ENCODE measurements at regions not wholly inside any gene's neighbourhood (a gene's known extent, or its start where the extent isn't known, plus 50 kb on each side); places are given as distances from the start of the nearest gene placed in this dataset.

DNA sequence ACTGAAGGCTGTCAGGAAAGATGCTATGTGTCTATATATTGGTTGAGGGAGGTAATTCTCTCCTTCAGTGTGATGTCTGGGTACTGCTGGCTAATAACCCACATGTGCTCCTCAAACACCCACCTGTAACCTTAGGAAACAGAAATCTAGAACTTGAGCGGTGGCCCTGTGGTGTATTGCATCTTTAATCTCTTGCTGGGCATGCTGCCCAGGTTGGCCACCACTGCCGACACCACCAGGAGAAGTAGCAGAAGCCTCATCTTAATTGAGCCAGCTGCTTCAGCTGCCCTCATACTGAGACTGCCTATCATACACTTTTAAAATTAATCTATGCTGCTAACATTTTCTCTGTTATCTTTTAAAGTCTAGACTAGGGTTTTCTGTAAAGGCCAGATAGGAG lies 103.5 kb upstream of the C5orf63 start:
- TF ChIP-seq KAT7 (CRISPR knock-in tag; IDR thresholded peaks at IDR 0.05; ENCODE audit: borderline replicate concordance) = no peak
- TF ChIP-seq TEAD4 (CRISPR knock-in tag; IDR thresholded peaks at IDR 0.05) = no peak
- no peak for TF ChIP-seq ZNF671 (CRISPR knock-in tag; IDR thresholded peaks at IDR 0.05)
- TF ChIP-seq, protein P1, sequence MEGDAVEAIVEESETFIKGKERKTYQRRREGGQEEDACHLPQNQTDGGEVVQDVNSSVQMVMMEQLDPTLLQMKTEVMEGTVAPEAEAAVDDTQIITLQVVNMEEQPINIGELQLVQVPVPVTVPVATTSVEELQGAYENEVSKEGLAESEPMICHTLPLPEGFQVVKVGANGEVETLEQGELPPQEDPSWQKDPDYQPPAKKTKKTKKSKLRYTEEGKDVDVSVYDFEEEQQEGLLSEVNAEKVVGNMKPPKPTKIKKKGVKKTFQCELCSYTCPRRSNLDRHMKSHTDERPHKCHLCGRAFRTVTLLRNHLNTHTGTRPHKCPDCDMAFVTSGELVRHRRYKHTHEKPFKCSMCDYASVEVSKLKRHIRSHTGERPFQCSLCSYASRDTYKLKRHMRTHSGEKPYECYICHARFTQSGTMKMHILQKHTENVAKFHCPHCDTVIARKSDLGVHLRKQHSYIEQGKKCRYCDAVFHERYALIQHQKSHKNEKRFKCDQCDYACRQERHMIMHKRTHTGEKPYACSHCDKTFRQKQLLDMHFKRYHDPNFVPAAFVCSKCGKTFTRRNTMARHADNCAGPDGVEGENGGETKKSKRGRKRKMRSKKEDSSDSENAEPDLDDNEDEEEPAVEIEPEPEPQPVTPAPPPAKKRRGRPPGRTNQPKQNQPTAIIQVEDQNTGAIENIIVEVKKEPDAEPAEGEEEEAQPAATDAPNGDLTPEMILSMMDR (IDR thresholded peaks at IDR 0.05) = no peak
- TF ChIP-seq, protein P2, sequence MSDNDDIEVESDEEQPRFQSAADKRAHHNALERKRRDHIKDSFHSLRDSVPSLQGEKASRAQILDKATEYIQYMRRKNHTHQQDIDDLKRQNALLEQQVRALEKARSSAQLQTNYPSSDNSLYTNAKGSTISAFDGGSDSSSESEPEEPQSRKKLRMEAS (CRISPR knock-in tag; IDR thresholded peaks at IDR 0.05) = no peak
- no peak for TF ChIP-seq NFYB (CRISPR knock-in tag; conservative IDR thresholded peaks at IDR 0.05; ENCODE audit: low read depth)
- TF ChIP-seq, protein P3, sequence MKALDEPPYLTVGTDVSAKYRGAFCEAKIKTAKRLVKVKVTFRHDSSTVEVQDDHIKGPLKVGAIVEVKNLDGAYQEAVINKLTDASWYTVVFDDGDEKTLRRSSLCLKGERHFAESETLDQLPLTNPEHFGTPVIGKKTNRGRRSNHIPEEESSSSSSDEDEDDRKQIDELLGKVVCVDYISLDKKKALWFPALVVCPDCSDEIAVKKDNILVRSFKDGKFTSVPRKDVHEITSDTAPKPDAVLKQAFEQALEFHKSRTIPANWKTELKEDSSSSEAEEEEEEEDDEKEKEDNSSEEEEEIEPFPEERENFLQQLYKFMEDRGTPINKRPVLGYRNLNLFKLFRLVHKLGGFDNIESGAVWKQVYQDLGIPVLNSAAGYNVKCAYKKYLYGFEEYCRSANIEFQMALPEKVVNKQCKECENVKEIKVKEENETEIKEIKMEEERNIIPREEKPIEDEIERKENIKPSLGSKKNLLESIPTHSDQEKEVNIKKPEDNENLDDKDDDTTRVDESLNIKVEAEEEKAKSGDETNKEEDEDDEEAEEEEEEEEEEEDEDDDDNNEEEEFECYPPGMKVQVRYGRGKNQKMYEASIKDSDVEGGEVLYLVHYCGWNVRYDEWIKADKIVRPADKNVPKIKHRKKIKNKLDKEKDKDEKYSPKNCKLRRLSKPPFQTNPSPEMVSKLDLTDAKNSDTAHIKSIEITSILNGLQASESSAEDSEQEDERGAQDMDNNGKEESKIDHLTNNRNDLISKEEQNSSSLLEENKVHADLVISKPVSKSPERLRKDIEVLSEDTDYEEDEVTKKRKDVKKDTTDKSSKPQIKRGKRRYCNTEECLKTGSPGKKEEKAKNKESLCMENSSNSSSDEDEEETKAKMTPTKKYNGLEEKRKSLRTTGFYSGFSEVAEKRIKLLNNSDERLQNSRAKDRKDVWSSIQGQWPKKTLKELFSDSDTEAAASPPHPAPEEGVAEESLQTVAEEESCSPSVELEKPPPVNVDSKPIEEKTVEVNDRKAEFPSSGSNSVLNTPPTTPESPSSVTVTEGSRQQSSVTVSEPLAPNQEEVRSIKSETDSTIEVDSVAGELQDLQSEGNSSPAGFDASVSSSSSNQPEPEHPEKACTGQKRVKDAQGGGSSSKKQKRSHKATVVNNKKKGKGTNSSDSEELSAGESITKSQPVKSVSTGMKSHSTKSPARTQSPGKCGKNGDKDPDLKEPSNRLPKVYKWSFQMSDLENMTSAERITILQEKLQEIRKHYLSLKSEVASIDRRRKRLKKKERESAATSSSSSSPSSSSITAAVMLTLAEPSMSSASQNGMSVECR (CRISPR knock-in tag; IDR thresholded peaks at IDR 0.05; ENCODE audit: borderline replicate concordance) = no peak
- TF ChIP-seq, protein P4, sequence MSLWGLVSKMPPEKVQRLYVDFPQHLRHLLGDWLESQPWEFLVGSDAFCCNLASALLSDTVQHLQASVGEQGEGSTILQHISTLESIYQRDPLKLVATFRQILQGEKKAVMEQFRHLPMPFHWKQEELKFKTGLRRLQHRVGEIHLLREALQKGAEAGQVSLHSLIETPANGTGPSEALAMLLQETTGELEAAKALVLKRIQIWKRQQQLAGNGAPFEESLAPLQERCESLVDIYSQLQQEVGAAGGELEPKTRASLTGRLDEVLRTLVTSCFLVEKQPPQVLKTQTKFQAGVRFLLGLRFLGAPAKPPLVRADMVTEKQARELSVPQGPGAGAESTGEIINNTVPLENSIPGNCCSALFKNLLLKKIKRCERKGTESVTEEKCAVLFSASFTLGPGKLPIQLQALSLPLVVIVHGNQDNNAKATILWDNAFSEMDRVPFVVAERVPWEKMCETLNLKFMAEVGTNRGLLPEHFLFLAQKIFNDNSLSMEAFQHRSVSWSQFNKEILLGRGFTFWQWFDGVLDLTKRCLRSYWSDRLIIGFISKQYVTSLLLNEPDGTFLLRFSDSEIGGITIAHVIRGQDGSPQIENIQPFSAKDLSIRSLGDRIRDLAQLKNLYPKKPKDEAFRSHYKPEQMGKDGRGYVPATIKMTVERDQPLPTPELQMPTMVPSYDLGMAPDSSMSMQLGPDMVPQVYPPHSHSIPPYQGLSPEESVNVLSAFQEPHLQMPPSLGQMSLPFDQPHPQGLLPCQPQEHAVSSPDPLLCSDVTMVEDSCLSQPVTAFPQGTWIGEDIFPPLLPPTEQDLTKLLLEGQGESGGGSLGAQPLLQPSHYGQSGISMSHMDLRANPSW (CRISPR knock-in tag; conservative IDR thresholded peaks at IDR 0.05; ENCODE audit: low read depth) = no peak
- TF ChIP-seq, protein P5, sequence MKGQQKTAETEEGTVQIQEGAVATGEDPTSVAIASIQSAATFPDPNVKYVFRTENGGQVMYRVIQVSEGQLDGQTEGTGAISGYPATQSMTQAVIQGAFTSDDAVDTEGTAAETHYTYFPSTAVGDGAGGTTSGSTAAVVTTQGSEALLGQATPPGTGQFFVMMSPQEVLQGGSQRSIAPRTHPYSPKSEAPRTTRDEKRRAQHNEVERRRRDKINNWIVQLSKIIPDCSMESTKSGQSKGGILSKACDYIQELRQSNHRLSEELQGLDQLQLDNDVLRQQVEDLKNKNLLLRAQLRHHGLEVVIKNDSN (CRISPR knock-in tag; IDR thresholded peaks at IDR 0.05) = no peak

All from WTC11 (cell line).